ENCODE measurements at regions not wholly inside any gene's neighbourhood (a gene's known extent, or its start where the extent isn't known, plus 50 kb on each side); places are given as distances from the start of the nearest gene placed in this dataset.

DNA sequence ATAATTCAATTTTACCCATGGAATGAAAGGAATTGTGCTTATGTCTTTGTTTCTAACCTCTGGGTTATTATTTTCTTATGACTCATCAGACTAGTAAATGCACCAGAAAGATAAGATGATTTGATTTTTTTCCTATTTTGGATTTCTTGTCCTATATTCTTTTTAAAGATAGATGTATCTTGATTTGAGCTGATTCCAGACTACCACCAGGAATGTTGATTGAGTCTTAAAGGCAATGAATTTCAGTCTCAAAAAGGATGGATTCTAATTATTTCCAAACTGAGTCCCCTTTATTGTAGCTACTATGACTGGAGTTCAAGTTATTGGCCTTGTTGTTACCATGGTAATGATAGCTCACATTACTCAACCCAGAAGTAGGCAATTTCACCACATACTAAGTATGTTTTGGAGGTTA lies 95.8 kb upstream of the RGS4 start:
- intact Hi-C loops (cut with DNase I): no loop called here
- H3K27ac ChIP-seq: no peak overlapping the region
- no peaks in the 10 kb centered on the region for H3K27me3 ChIP-seq (replicated peaks; ENCODE audit: insufficient read depth)
- no peaks in the 10 kb centered on the region for H3K36me3 ChIP-seq
- no peak overlapping the region for H3K4me3 ChIP-seq
- no peaks in the 10 kb centered on the region for H3K4me1 ChIP-seq (replicated peaks)
- H3K9me3 ChIP-seq: no peaks in the 10 kb centered on the region
- TF ChIP-seq POLR2AphosphoS5 (IDR thresholded peaks at IDR 0.05): no peak
- TF ChIP-seq, protein P1, sequence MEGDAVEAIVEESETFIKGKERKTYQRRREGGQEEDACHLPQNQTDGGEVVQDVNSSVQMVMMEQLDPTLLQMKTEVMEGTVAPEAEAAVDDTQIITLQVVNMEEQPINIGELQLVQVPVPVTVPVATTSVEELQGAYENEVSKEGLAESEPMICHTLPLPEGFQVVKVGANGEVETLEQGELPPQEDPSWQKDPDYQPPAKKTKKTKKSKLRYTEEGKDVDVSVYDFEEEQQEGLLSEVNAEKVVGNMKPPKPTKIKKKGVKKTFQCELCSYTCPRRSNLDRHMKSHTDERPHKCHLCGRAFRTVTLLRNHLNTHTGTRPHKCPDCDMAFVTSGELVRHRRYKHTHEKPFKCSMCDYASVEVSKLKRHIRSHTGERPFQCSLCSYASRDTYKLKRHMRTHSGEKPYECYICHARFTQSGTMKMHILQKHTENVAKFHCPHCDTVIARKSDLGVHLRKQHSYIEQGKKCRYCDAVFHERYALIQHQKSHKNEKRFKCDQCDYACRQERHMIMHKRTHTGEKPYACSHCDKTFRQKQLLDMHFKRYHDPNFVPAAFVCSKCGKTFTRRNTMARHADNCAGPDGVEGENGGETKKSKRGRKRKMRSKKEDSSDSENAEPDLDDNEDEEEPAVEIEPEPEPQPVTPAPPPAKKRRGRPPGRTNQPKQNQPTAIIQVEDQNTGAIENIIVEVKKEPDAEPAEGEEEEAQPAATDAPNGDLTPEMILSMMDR (IDR thresholded peaks at IDR 0.05): no peak
- TF ChIP-seq POLR2A (IDR thresholded peaks at IDR 0.05): no peak
- no peak for DNase-seq (ENCODE audit: low spot score)

DNA sequence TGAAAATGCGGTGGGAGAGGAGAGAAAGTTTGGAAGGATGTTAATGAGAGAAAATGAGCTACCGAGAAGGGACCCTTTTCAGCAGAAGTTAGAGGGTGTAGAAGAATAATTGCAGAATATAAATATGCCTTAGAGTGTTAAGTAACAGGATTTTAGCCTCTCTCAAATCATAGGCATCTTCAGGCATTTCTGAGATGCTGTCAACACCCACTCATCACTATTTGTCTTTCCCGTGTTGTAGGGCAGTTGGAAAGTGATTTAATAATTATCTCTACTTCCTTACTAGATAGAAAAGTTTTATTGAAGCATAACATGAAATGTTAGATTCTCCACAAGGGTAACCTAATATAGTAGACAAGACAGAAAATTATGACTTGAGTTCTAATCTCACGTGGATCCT lies 96.4 kb upstream of the RGS4 start:
- H3K36me3 ChIP-seq: no peaks in the 10 kb centered on the region
- H3K4me1 ChIP-seq (replicated peaks): no peaks in the 10 kb centered on the region
- WGBS: 80% methylated on average over 4 of the region's 4 CpGs
- no peaks in the 10 kb centered on the region for H3K9me3 ChIP-seq
- H3K27me3 ChIP-seq (replicated peaks; ENCODE audit: insufficient read depth): no peaks in the 10 kb centered on the region
- no peak overlapping the region for H3K27ac ChIP-seq
- intact Hi-C loops (cut with DNase I): no loop called here
- TF ChIP-seq, protein P1 (IDR thresholded peaks at IDR 0.05): no peak
- TF ChIP-seq POLR2A (IDR thresholded peaks at IDR 0.05) (no peak), POLR2AphosphoS5 (IDR thresholded peaks at IDR 0.05) (no peak)
- no peak overlapping the region for H3K4me3 ChIP-seq
- DNase-seq (ENCODE audit: low spot score): no peak

DNA sequence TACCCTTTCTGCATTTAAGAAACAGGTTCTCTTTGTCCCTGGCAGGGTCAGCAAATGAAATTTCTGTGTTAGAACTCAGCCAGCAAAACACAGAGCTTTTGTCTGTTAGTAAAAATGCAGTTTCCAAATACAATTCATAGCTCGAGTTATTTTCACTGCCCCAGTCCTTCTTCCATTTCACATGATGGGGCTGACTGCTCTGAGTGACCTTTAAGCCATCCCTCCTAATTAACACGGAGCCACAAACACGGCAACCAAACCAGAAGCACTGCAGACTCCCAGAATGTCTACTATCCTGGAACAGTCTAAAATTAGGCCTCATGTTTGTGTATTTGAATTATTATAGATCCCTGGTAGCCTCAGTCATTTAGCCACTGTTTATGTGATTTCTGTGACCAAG lies 99.1 kb upstream of the RGS4 start:
- WGBS: 53% methylated on average over 3 of the region's 3 CpGs
- Histone ChIP-seq H3K27ac (no peak overlapping the region), H3K4me1 (replicated peaks) (no peaks in the 10 kb centered on the region), H3K27me3 (replicated peaks; ENCODE audit: insufficient read depth) (no peaks in the 10 kb centered on the region), H3K9me3 (no peaks in the 10 kb centered on the region), H3K4me3 (no peak overlapping the region), H3K36me3 (no peaks in the 10 kb centered on the region)
- no peak for DNase-seq (ENCODE audit: low spot score)
- intact Hi-C loops (cut with DNase I): no loop called here
- TF ChIP-seq POLR2A (IDR thresholded peaks at IDR 0.05): no peak
- TF ChIP-seq, protein P1 (IDR thresholded peaks at IDR 0.05): no peak
- TF ChIP-seq POLR2AphosphoS5 (IDR thresholded peaks at IDR 0.05): no peak

DNA sequence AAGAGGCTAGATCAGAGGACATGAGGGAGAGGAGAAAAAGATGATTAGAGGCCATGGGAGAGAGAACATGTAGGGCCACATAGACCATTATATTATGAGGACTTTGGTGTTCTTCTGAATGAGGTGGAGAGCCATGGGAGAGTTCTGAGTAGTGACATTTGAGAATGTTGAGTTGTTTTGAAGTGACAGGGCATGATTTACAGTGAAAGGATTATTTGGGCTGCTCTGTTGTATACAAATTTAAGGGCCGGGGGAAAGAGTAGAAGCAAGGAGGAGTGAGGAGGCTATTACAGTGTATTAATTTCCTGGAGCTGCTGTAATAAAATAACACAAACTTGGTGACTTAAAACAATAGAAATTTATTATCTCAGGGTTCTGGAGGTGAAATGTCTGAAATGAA lies 102.5 kb upstream of the RGS4 start:
- no peaks in the 10 kb centered on the region for H3K4me1 ChIP-seq (replicated peaks)
- H3K36me3 ChIP-seq: no peaks in the 10 kb centered on the region
- no peaks in the 10 kb centered on the region for H3K27me3 ChIP-seq (replicated peaks; ENCODE audit: insufficient read depth)
- H3K27ac ChIP-seq: no peak overlapping the region
- intact Hi-C loops (cut with DNase I): no loop called here
- H3K4me3 ChIP-seq: no peak overlapping the region
- DNase-seq (ENCODE audit: low spot score): no peak
- WGBS: 41% methylated on average over 1 of the region's 1 CpG
- no peaks in the 10 kb centered on the region for H3K9me3 ChIP-seq
- TF ChIP-seq, protein P1 (IDR thresholded peaks at IDR 0.05): no peak
- TF ChIP-seq POLR2A (IDR thresholded peaks at IDR 0.05) (no peak), POLR2AphosphoS5 (IDR thresholded peaks at IDR 0.05) (no peak)

DNA sequence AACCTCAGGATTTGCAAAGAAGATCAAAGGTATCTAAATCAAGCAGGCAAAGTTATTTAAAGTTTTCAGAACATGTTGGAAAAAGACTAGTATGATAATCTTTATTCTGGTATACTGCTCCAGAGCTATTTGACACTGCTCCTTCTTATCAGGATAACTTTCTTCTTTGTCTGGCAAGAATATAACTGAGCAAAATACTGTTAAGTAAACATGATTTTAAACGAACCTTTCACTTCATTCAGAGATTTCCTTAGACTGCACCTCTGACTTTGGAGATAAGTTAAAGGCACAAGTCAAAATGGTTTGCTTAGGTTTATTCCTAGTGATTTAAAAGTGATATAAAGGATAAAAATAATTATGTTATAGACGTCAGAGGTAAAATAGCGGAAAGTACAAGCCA lies 103.9 kb upstream of the CCDC190 start:
- H3K4me3 ChIP-seq: no peak overlapping the region
- TF ChIP-seq POLR2AphosphoS5 (IDR thresholded peaks at IDR 0.05) (no peak), POLR2A (IDR thresholded peaks at IDR 0.05) (no peak)
- TF ChIP-seq, protein P1 (IDR thresholded peaks at IDR 0.05): no peak
- no peak for DNase-seq (ENCODE audit: low spot score)
- intact Hi-C loops (cut with DNase I): no loop called here
- 45% methylated on average over 3 of the region's 3 CpGs for WGBS
- no peaks in the 10 kb centered on the region for H3K27me3 ChIP-seq (replicated peaks; ENCODE audit: insufficient read depth)
- no peak overlapping the region for H3K27ac ChIP-seq
- no peaks in the 10 kb centered on the region for H3K9me3 ChIP-seq
- no peaks in the 10 kb centered on the region for H3K4me1 ChIP-seq (replicated peaks)
- no peaks in the 10 kb centered on the region for H3K36me3 ChIP-seq

Data from prostate gland (tissue), 2 donors.